ENCODE measurements at regions not wholly inside any gene's neighbourhood (a gene's known extent, or its start where the extent isn't known, plus 50 kb on each side); places are given as distances from the start of the nearest gene placed in this dataset.

DNA sequence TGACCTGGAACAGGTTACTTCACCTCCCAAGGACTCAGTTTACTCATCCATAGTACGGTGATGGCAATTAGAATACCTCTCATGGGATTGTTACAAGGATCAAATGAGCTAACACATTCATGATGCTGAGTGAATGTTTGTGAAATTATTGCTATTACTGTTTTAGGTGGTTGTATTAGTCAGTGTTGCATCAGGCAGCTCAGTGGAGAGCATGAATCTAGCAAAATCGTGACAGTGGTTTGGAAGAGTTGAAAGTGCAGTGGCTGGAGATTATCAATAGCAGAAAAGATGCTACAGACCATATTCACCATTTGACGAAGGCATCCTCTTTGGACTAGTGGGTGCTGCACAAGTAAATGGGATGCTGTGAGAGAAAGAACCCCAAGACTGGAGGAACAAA, 50.4 kb upstream of the CTNNBL1 start:
- no peak for DNase-seq

DNA sequence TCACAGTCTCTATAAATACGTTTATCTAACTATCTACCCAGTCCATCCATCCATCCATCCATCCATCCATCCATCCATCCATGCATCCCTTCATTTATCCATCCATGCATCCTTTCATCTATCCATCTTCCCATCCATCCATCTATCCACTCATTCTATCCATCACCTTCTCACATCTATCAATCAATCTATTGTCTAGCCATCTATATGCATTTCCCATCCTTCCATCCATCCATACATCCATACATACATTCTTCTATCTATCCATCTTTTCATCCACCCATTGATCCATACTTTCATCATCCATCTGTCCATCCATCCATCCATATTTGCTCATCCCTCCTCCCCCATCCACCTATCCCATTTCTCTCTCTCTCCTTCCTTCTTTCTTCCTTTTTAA, 51.6 kb upstream of the CTNNBL1 start:
- no peak for DNase-seq

- DNase-seq = no peak
Measured at GRCh38 chr20:37640600-37641561, 52.9 kb upstream of the CTNNBL1 start.

DNA sequence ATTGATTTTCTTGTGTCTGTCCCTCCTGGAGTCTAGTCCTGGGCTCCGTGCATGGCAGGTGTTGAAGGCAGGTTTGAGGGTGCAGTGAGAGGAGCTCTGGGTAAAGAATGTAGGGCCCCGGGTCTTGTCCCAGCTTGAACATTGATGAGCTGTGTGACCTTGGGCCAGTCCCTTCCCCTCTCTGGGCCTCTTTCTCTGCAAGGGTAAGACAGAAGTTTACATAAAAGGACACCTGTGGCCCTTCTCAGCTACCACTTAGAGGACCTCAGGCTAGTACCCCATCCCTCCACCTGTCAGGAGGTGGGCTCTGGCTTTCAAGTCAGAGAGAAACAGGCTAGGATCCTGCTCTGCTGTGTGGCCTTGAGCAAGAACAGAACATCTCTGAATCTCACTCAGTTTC, 55.3 kb upstream of the CTNNBL1 start:
- no peak for DNase-seq

GRCh38 chr20:37636977-37637376, 56.9 kb upstream of the CTNNBL1 start:
- no peak for DNase-seq

DNA sequence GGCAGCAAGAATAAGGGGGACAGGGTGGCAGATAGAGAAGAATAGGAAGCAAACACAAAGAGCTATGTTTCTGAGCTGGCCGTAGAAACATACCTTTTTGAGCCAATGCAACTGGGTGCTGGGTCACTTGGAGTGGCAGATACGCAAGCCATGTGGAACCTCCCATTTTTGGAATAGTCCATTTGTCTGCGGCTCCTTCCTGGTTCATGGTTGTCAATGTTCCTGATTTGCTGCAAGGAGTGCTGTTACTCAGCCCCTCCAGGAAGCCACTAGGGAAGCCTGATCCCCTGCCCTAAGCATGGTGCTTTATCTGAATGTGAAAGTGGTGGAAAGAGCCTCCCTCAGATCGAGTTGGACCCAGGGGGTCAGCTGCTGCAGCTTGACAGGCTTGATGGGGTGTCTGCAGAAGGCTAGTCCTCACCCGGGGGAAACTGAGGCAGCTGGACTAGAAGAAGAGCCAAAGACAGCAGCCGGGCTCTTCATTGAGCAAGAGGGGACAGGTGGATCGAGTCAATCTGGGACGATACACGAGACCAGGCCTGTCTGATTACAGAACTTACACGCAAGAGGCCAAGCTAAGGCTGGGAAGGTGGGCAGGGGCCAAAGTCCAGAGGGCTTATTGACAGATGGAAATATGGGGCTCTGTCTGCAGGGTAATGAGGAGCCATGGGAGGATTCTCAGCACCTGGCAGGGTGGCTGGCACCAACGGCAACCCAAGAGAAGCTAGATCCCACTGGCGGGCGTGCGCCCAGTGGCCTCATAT, 57.4 kb upstream of the CTNNBL1 start:
- no peak for DNase-seq

DNA sequence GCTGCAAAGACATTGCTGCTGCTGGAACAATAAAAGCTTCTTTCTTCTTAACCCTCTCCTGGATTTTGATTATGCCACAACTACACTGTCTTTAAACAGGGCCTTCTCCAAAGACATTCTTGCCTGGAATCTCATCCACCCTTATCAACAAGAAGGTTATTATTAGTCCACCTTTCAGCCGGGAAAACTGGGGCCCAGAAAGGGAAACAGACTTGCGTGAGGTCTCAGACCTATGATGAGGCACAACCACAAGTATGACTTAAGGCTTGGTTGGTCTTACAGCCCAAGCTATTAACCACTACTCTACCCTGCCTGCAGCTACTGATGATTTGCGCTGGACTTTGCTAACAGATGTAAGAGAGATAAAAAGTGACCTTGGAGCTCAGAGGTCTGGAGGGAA, 62.8 kb upstream of the CTNNBL1 start:
- no peak for DNase-seq

- no peak for DNase-seq
Measured at GRCh38 chr20:37630166-37630565, 63.7 kb upstream of the CTNNBL1 start.

DNA sequence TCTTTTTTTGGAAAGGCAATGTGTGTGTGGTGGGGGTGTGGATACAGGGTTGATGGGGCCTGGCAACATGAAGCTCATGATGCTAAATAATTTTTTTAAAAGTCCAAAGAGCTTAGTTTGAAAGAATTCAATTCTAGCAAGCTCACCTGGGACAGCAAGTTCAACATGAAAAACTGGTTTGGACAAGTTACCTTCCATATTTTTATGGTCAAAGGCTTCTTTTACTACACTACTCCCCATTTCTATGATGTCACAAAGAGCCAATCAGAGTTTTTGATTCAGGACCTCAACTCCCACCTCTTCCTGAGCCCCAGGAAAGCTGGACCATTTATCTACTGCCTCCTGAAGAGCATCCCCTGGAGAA, 66.1 kb upstream of the CTNNBL1 start:
- DNase-seq = no peak

DNA sequence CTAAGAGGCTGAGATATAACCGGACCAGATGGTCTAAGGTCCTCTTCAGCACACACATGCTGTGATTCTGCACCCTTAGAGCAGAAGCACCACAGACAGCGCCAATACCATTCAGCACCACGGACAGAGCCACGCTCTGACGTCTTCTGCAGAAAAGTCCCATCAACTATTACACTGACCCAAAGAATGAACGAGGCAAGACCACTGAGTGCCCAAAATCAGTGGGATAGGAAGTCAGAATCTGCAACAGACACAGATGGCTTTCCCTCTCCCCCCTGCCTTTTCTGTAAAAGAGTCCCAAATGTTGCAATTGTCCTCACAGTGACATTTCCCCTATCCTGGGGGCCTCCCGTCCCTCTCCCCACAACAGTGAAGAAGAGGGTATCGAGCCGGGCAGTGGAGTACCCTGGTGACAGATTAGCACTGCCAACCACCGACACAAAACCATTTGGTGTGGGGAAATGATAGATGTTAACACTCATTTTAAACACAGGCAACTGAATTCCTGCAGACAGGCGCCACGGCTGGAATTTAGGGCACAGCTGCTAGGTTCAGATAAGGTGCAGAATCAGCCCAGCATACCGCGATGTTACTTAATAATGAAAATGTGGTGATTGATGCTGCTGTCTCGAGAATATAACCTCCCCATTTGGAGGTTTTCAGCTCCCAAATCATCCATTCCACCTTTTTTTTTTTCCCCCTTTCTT, 66.6 kb upstream of the CTNNBL1 start:
- no peak for DNase-seq

DNA sequence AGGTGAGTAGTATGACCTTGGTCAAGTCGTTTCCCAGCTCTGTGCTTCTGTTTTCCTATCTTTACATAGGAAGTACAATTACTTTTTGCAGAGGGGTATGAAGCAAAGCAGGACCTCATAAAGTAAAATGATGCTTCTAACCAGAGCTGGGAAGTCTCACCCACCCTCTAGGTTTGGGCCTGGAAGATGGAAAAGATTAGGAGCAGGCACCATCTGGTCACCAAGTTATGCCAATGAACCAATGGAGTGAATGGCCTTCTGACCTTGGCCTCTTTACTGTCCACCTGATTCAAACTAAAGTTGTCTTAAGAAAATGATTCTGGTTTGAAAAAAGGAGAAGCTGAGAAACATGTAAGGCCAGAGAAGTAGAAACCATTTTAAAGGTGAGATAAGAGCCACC, 68.9 kb upstream of the CTNNBL1 start:
- no peak for DNase-seq

DNA sequence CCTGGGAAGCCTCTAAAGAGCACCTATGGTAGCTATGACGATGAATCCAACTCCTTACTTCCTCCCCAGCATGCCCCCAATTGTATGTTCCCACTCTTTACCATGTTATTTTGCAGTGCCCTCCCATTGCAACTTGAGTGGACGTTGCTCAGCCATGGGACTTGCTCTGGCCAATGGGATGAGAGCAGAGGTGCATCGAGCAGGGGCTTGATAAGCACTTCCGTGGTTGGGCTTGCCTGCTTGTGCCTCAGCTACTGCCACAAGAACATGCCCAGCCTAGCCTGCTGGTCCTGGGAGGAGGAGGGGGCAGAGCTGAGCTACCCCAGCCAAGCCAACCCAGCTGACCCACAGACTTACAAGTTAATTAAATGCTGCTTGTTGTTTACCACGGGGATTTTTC, 71.1 kb upstream of the CTNNBL1 start:
- no peak for DNase-seq

GRCh38 chr20:37619496-37619895, 74.3 kb upstream of the CTNNBL1 start:
- DNase-seq = no peak

- DNase-seq = no peak
Measured at GRCh38 chr20:37616110-37616425, 77.8 kb upstream of the CTNNBL1 start.

DNA sequence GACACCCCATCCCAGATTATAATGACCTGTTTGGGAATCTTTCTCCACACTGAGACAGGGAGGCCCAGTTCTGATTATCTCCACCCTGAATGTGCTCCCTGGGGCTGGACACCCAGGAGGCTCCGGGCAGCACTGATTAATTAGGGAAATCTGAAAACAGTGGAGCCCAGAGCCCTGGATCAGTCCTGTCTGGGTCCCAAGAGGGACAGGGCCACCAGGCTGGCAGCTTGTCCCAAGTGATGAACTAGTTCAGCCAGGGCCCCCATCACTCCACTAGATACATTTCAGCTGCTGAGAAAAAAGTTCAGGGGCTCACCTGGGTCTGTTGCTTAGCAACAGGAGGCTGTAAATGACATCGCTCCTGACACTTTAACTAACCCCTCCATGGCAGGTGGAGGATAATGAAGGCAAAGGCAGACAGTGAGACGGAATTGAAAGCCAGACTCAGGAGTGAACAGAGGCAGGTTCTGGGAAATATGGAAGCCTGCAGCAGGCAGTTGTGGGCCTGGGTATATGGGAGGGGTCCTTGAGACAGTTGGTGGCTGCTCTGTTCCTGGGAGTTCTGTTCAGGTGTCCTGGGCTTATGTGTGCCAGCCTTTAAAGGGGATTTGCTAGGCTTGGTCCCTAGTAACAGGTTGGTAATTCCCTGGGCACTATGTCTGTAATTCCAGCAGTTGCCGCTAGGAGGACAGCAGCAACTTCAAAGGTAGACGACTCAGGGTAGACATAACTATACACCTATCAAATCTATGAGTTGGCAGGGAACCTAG, 78.3 kb upstream of the CTNNBL1 start:
- peak in 1 of 14 donors; percentile 1 for DNase-seq

GRCh38 chr20:37611852-37612251, 82.0 kb upstream of the CTNNBL1 start:
- no peak for DNase-seq

- DNase-seq = no peak
Measured at GRCh38 chr20:37611346-37611745, 82.5 kb upstream of the CTNNBL1 start.

GRCh38 chr20:37610203-37610798, 82.6 kb upstream of the BLCAP start:
- no peak for DNase-seq

DNA sequence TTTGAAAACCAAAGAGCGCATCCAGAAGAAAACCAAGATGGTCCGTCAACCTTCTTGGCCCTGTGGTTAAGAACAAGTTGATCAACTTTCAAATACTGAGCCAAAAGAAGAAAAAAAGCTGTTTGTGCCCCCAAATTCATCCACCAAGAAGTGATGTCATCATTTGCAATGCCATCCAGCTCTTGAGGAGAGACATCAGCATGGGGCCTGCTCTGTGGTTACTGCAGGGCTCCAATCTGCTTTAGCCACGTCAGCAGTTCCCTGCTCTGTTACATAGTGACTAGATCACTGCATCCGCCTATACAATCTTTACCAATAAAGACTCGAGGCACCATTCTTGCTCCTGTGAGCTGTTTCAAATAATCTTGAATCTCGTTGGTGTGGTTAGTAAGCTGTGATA, 75.0 kb upstream of the BLCAP start:
- no peak for DNase-seq

- no peak for DNase-seq
Measured at GRCh38 chr20:37600486-37600885, 72.8 kb upstream of the BLCAP start.

DNA sequence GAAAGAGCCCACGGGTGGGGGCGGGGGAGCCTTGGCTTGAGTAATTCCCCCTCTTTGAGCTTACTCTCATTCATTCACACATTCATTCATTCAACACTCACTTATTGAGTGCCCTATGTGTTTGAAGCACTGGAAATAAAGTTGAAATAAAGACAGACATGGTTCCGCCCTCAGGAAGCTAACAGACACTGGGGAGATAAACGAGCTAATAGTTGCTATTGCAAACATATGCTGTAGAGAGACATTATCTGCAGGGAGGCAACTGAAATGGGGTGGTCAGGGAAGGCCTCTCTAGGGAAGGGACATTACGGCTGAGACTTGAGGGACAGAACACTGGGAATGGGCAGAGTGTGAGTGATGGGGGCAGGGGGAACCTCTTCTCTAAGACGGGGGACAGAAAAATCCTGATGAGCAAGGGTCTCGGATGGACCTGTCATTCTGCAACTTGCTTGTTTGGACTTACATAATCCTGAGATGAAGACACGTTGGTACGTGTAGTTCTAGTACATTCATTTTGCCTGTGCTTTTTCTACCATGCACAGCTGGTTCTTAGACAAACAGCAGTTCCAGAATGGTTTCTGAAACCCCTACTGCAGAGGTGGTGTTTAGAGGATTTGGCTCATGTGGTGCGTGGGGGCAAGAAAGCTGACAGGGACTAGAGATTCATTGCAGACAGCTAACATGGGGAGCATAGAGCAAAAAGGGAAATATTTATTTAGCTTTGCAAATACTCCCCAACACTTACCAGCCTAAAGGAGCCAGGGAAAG, 71.1 kb upstream of the BLCAP start:
- no peak for DNase-seq

All from C1 segment of cervical spinal cord (tissue), 14 donors.